GM18505 (cell line): ENCODE measurements at regions not wholly inside any gene's neighbourhood (a gene's known extent, or its start where the extent isn't known, plus 50 kb on each side); places are given as distances from the start of the nearest gene placed in this dataset.

Experiments
- ATAC-seq: cut with Tn5 transposase; IDR thresholded peaks from one replicate; pipeline ENCODE4 v1.9.1; 2021; ENCODE audit not compliant: unreplicated experiment
- POLR2A ChIP-seq: IDR thresholded peaks from 4 replicates; pipeline ENCODE4 v1.6.1; 2011; ENCODE audit warnings: borderline replicate concordance; ENCODE audit not compliant: insufficient read depth, insufficient read length; ENCODE audit errors: extremely low read depth

DNA sequence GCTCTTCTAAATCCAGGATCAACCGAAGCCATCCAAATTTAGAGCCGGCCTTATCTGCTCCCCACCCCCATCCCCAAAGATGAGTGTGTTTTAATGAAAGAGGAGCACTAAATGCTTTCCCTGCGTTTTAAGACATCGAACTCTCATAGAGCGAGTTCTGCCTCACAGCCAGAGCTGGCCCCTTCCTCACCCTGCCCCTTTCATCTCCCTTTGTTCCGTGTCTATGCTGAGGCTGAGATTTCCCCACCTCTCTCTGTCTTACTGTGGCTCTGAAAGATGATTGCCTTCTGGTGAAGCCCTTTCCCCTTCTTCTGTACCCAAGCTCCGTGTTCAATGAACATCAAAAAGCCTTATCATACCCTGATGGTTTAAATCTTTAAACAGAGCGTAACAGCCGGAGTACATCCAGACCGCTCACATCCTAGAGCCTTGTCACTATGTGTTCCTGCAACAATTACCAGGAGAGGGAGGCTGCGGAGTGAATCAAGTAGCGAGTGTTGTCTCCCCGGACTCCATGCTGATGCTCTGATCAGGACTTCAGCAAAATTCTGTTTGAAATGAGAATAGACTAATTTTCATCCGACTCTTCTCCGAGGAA lies 110.1 kb downstream of the ZNF326 start:
- no peak for TF ChIP-seq POLR2A
- no peak for ATAC-seq

DNA sequence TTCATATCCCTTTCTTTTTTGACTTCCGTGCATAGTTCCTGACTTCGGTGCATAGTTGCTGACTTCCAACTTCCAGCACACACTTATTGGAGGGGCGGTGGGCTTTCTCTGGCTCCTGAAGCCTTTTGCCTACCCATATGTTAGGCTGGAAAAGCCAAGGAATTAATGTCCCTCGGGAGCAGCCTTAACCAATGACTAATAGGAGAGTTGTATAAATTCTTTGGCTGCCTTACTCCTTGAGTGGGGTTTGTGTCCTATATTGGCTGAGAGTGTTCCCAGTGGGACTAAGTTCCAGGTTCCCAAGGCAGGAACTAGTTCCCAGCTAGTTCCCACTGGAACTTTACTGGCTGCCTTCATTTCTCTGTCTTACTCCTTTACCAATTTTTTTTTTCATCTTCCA lies 105.7 kb downstream of the ZNF326 start:
- no peak for ATAC-seq
- no peak for TF ChIP-seq POLR2A

DNA sequence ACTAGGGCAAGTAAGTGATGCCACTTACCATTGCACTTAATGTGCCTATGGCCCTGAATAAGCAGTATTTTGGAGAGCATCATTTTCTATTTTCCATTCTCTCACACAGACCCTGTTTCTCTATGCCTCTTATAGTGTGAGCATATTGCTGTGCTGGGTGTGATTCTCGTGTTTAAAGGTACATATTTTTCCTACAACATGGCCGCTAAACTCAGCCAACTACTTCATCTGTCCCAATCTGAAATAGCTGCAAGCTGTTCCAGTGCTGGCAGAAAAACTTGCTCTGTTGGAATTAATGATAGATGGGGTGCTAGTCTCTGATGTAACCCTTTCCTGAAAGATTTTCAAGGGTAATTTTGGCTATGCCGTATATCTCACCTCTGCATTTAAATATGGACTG lies 97.5 kb downstream of the ZNF326 start:
- ATAC-seq, result no peak
- TF ChIP-seq POLR2A, result no peak
